Tongue (tissue), 1 donor: ENCODE measurements at regions not wholly inside any gene's neighbourhood (a gene's known extent, or its start where the extent isn't known, plus 50 kb on each side); places are given as distances from the start of the nearest gene placed in this dataset.

Experiments
- DNase-seq: peaks from one replicate; pipeline ENCODE4 v3.0.0-alpha.2; 2015

- DNase-seq: peak; percentile 15
Measured at GRCh38 chr6:82646231-82646615, 282.6 kb downstream of the TPBG start.

- no peak for DNase-seq
Measured at GRCh38 chr6:82651845-82652335, 288.3 kb downstream of the TPBG start.

GRCh38 chr6:82679232-82679631 lies 315.6 kb downstream of the TPBG start:
- DNase-seq: no peak

GRCh38 chr6:82680192-82680591 lies 316.6 kb downstream of the TPBG start:
- DNase-seq: no peak

- no peak for DNase-seq
Measured at GRCh38 chr6:82681119-82681714, 317.6 kb downstream of the TPBG start.

GRCh38 chr6:82686719-82687118 lies 323.1 kb downstream of the TPBG start:
- DNase-seq: no peak

- no peak for DNase-seq
Measured at GRCh38 chr6:82687855-82688254, 324.2 kb downstream of the TPBG start.

GRCh38 chr6:82690283-82690682 lies 326.7 kb downstream of the TPBG start:
- DNase-seq: no peak

- DNase-seq: no peak
Measured at GRCh38 chr6:82691997-82692396, 328.4 kb downstream of the TPBG start.

- peak; percentile 16 for DNase-seq
Measured at GRCh38 chr6:82693094-82693493, 329.5 kb downstream of the TPBG start.

- no peak for DNase-seq
Measured at GRCh38 chr6:82701341-82701740, 337.7 kb downstream of the TPBG start.

- DNase-seq: no peak
Measured at GRCh38 chr6:82702574-82702973, 339.0 kb downstream of the TPBG start.

GRCh38 chr6:82703230-82703629 lies 339.6 kb downstream of the TPBG start:
- DNase-seq: no peak

GRCh38 chr6:82704045-82704444 lies 340.4 kb downstream of the TPBG start:
- DNase-seq: no peak

GRCh38 chr6:82705579-82705978 lies 342.0 kb downstream of the TPBG start:
- DNase-seq: no peak

GRCh38 chr6:82711105-82711827 lies 347.6 kb downstream of the TPBG start:
- DNase-seq: no peak

GRCh38 chr6:82711971-82712370 lies 348.4 kb downstream of the TPBG start:
- DNase-seq: peak; percentile 35

- no peak for DNase-seq
Measured at GRCh38 chr6:82712389-82712788, 348.8 kb downstream of the TPBG start.

- no peak for DNase-seq
Measured at GRCh38 chr6:82712826-82713225, 349.2 kb downstream of the TPBG start.

- DNase-seq: no peak
Measured at GRCh38 chr6:82720992-82721391, 344.6 kb downstream of the UBE3D start.

- DNase-seq: no peak
Measured at GRCh38 chr6:82735790-82736189, 329.9 kb downstream of the UBE3D start.

- DNase-seq: no peak
Measured at GRCh38 chr6:82737965-82738364, 327.7 kb downstream of the UBE3D start.

GRCh38 chr6:82738773-82739172 lies 326.9 kb downstream of the UBE3D start:
- no peak for DNase-seq

GRCh38 chr6:82739303-82739702 lies 326.3 kb downstream of the UBE3D start:
- no peak for DNase-seq
